ENCODE measurements at regions not wholly inside any gene's neighbourhood (a gene's known extent, or its start where the extent isn't known, plus 50 kb on each side); places are given as distances from the start of the nearest gene placed in this dataset.

DNA sequence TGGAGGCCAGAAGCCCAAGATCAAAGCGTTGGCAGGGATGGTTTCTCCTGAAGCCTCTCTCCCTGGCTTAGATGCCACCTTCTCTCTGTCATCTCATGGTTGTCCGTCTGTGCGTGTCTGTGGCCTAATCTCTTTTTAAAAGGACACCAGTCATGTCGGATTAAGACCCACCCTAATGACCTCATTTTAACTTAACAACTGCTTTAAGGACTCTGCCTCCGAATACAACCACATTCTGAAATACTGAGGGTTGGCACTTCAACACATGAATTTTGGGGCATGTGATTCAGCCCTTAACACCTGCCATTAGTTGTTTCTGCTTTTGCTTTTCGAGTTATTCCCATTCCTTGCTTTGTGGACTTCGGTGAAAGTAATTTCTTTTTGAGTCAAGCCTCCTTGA is 97.8 kb upstream of the SMIM21 start:
- TF ChIP-seq, protein P1, sequence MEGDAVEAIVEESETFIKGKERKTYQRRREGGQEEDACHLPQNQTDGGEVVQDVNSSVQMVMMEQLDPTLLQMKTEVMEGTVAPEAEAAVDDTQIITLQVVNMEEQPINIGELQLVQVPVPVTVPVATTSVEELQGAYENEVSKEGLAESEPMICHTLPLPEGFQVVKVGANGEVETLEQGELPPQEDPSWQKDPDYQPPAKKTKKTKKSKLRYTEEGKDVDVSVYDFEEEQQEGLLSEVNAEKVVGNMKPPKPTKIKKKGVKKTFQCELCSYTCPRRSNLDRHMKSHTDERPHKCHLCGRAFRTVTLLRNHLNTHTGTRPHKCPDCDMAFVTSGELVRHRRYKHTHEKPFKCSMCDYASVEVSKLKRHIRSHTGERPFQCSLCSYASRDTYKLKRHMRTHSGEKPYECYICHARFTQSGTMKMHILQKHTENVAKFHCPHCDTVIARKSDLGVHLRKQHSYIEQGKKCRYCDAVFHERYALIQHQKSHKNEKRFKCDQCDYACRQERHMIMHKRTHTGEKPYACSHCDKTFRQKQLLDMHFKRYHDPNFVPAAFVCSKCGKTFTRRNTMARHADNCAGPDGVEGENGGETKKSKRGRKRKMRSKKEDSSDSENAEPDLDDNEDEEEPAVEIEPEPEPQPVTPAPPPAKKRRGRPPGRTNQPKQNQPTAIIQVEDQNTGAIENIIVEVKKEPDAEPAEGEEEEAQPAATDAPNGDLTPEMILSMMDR (IDR thresholded peaks at IDR 0.05; ENCODE audit: insufficient read depth, missing control alignments): no peak
- FAIRE-seq (peak; percentile 82), DNase-seq (ENCODE audit: insufficient read length, low spot score) (no peak)

DNA sequence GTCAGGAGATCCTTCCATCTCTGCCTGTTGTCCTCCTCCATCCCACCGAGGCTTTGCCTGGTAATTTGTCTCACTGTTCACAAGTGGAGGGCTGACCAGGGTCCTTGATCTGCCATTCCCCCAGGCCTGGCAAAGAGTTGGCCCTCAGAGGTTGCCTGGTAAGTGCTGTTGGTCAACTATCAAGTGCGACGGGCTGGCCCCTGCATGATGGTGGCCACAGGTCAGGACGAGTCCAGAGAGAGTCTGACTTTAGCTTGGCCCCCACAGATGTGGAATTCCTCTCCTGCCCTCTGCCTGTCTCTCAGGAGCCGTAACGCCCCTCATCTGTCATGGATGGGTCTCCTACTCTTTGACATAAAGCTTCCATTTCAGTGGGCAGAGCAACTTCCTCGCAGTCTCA is 97.3 kb upstream of the SMIM21 start:
- TF ChIP-seq, protein P1 (IDR thresholded peaks at IDR 0.05; ENCODE audit: insufficient read depth, missing control alignments): no peak
- FAIRE-seq: no peak
- no peak for DNase-seq (ENCODE audit: insufficient read length, low spot score)

DNA sequence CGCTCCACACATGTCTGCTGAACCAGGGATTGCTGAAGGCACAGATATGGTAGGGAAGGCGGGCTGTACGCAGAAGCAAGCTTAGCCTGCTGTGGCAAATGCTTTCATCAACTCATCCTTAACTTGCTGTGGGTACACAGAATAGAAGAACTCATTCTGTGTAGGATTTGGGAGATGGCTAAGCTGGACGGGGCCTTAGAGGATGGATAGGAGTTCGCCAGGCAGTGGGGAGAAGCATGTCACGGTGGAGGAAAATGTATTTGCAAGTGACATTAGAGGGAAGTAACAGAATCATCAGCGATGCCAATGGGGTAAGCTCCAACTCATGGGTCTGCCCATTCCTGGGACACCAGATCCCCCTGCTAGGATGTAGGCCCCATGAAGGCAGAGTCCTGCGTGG is 96.7 kb upstream of the SMIM21 start:
- TF ChIP-seq, protein P1 (IDR thresholded peaks at IDR 0.05; ENCODE audit: insufficient read depth, missing control alignments): no peak
- FAIRE-seq (no peak), DNase-seq (ENCODE audit: insufficient read length, low spot score) (no peak)

DNA sequence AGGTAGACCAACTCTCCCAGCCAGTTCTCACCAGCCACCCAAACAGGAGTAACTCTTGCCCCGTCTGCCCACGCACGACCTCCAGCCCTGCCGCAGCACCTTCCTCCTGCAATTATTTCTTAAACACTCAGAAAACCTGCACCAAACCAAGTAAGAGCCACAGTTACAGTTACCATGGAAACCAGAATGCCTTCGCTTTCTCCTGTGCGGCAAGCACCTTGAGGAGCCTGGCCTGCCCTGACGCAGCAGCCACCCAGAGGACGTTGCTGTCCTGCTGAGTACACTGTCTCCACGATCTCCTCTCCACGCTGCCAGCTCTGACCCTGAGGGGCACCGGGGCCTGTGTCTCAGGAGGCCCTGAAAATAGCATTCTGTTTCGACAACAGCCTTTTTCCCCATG is 94.3 kb upstream of the SMIM21 start:
- TF ChIP-seq, protein P1 (IDR thresholded peaks at IDR 0.05; ENCODE audit: insufficient read depth, missing control alignments): no peak
- DNase-seq (ENCODE audit: insufficient read length, low spot score) (no peak), FAIRE-seq (no peak)

DNA sequence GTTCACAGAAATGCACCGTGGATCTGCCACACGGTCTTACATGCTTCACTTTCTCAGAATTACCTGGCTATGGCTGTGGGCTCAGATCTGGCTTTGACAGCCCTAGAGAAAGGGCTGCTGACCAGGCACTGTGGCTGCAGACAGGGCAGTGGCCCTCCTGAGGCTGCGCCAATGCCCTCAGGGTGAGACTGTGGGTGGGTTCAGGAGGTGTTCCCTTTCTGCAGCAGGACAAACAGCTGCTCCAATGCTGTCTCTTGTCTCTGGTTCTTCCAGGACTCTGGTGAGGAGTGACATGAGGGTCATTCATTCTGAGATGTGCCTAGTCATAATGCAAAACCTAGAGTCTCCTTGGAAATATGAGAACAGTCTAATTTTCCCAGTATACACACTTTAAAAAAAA is 90.5 kb upstream of the SMIM21 start:
- DNase-seq (ENCODE audit: insufficient read length, low spot score) (no peak), FAIRE-seq (no peak)
- TF ChIP-seq, protein P1 (IDR thresholded peaks at IDR 0.05; ENCODE audit: insufficient read depth, missing control alignments): no peak

DNA sequence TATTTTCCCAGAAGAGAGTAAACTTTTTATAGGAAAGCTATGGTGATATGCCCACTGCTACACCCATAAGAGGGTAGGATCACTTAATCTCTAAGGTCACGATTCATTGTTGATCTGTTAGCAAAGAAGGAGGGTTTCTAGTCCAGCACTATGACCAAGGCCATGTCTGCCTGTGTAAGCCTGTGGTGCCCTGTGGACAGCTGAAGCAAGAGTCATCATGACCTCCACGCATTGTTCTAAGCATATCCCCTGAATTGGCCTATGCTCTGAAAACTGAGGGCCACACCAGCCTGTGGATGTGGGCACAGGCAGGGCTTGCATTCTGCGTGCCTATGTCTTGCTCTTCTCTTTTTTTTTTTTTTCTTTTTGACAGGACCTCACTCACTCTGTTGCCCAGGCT is 89.8 kb upstream of the SMIM21 start:
- FAIRE-seq (no peak), DNase-seq (ENCODE audit: insufficient read length, low spot score) (no peak)
- TF ChIP-seq, protein P1 (IDR thresholded peaks at IDR 0.05; ENCODE audit: insufficient read depth, missing control alignments): no peak

DNA sequence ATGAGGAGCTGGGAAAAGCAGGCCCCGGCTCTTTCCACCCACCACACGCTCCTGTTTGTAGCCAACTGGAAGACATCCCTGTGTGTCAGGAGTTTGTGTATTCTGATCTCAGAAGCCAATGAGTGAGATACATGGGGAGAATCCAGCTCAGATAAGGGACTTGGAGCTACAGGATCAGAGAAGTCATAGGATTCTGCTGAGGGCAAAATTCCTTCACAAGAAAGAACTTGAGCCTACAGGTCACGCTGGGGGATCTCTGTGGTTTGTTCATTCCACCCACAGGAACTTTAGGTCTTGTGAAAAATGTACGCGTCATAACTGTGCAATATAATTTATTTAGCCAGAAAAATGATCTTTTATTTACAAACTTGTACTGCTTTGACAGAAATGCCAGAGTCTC is 80.1 kb upstream of the SMIM21 start:
- FAIRE-seq: no peak
- TF ChIP-seq, protein P1 (IDR thresholded peaks at IDR 0.05; ENCODE audit: insufficient read depth, missing control alignments): no peak
- no peak for DNase-seq (ENCODE audit: insufficient read length, low spot score)
